GM10266 (cell line): ENCODE measurements at regions not wholly inside any gene's neighbourhood (a gene's known extent, or its start where the extent isn't known, plus 50 kb on each side); places are given as distances from the start of the nearest gene placed in this dataset.

Experiments
- DNase-seq: peaks from one replicate; pipeline ENCODE4 v3.0.0; 2012; ENCODE audit errors: extremely low spot score
- CTCF ChIP-seq: IDR thresholded peaks from 2 replicates; pipeline ENCODE4 v1.5.1; 2012; ENCODE audit warnings: mild to moderate bottlenecking, low read depth; ENCODE audit not compliant: control insufficient read depth, insufficient read depth; ENCODE audit errors: missing control alignments

- no peak for DNase-seq
- TF ChIP-seq CTCF = no peak
These were observed 126.2 kb upstream of the NRP1 start for GRCh38 chr10:33460505-33461294.

GRCh38 chr10:33459602-33460001 lies 125.1 kb upstream of the NRP1 start:
- DNase-seq = no peak
- TF ChIP-seq CTCF = no peak

GRCh38 chr10:33455029-33455428 lies 120.6 kb upstream of the NRP1 start:
- no peak for DNase-seq
- TF ChIP-seq CTCF = no peak

- DNase-seq = no peak
- TF ChIP-seq CTCF = no peak
These were observed 120.1 kb upstream of the NRP1 start for GRCh38 chr10:33454554-33454953.

- TF ChIP-seq CTCF = no peak
- DNase-seq = no peak
These were observed 118.9 kb upstream of the NRP1 start for GRCh38 chr10:33453081-33454025.

- no peak for DNase-seq
- TF ChIP-seq CTCF = no peak
These were observed 114.1 kb upstream of the NRP1 start for GRCh38 chr10:33448421-33449140.
